Stimulated activated CD4-positive, alpha-beta T cell treated with anti-CD3 and anti-CD28 coated beads, Interleukin-15, amount 100 ng/mL, for 24 hours (primary cell): ENCODE measurements at regions not wholly inside any gene's neighbourhood (a gene's known extent, or its start where the extent isn't known, plus 50 kb on each side); places are given as distances from the start of the nearest gene placed in this dataset.

ENCODE experiments used
- DNase-seq: peaks from one replicate; pipeline ENCODE4 v3.0.0-alpha.2; 2020

GRCh38 chr5:3542769-3543168, 52.9 kb upstream of the IRX1 start:
- no peak for DNase-seq

- DNase-seq: no peak
Observed at GRCh38 chr5:3542158-3542557, 53.5 kb upstream of the IRX1 start.

- DNase-seq: no peak
Observed at GRCh38 chr5:3538886-3539285, 56.7 kb upstream of the IRX1 start.

- DNase-seq: no peak
Observed at GRCh38 chr5:3537942-3538341, 57.7 kb upstream of the IRX1 start.

GRCh38 chr5:3535414-3536211, 60.0 kb upstream of the IRX1 start:
- DNase-seq: no peak

- no peak for DNase-seq
Observed at GRCh38 chr5:3534997-3535396, 60.6 kb upstream of the IRX1 start.

- DNase-seq: no peak
Observed at GRCh38 chr5:3531320-3531986, 64.2 kb upstream of the IRX1 start.

GRCh38 chr5:3530251-3530650, 65.4 kb upstream of the IRX1 start:
- DNase-seq: no peak

GRCh38 chr5:3526551-3527185, 69.0 kb upstream of the IRX1 start:
- no peak for DNase-seq

GRCh38 chr5:3522491-3522890, 73.1 kb upstream of the IRX1 start:
- DNase-seq: no peak

GRCh38 chr5:3518576-3518975, 77.1 kb upstream of the IRX1 start:
- DNase-seq: no peak

GRCh38 chr5:3518051-3518450, 77.6 kb upstream of the IRX1 start:
- no peak for DNase-seq

GRCh38 chr5:3517348-3517747, 78.3 kb upstream of the IRX1 start:
- no peak for DNase-seq

GRCh38 chr5:3512361-3513095, 83.1 kb upstream of the IRX1 start:
- no peak for DNase-seq

GRCh38 chr5:3511934-3512333, 83.7 kb upstream of the IRX1 start:
- no peak for DNase-seq

GRCh38 chr5:3511519-3511918, 84.1 kb upstream of the IRX1 start:
- no peak for DNase-seq

GRCh38 chr5:3510642-3511417, 84.8 kb upstream of the IRX1 start:
- DNase-seq: no peak

- no peak for DNase-seq
Observed at GRCh38 chr5:3509290-3509689, 86.3 kb upstream of the IRX1 start.

GRCh38 chr5:3508395-3508794, 87.2 kb upstream of the IRX1 start:
- DNase-seq: no peak

- no peak for DNase-seq
Observed at GRCh38 chr5:3490957-3491507, 104.6 kb upstream of the IRX1 start.

- no peak for DNase-seq
Observed at GRCh38 chr5:3489239-3489843, 106.3 kb upstream of the IRX1 start.

GRCh38 chr5:3484836-3485235, 110.8 kb upstream of the IRX1 start:
- DNase-seq: no peak
